Activated naive CD4-positive, alpha-beta T cell treated with anti-CD3 and anti-CD28 coated beads, Interleukin-2, amount 50 U/mL, for 16 hours (primary cell): ENCODE measurements at regions not wholly inside any gene's neighbourhood (a gene's known extent, or its start where the extent isn't known, plus 50 kb on each side); places are given as distances from the start of the nearest gene placed in this dataset.

Source experiments
- DNase-seq: peaks from one replicate; pipeline ENCODE4 v3.0.0-alpha.2; 2020

- DNase-seq: no peak
Observed at GRCh38 chr7:86970986-86971385, 88.5 kb downstream of the ELAPOR2 start.

- DNase-seq: no peak
Observed at GRCh38 chr7:86970547-86970946, 88.9 kb downstream of the ELAPOR2 start.

- DNase-seq: no peak
Observed at GRCh38 chr7:86969865-86970264, 89.6 kb downstream of the ELAPOR2 start.

GRCh38 chr7:86968618-86969017, 90.8 kb downstream of the ELAPOR2 start:
- no peak for DNase-seq

- no peak for DNase-seq
Observed at GRCh38 chr7:86966916-86967315, 92.5 kb downstream of the ELAPOR2 start.

GRCh38 chr7:86965727-86966120, 93.7 kb downstream of the ELAPOR2 start:
- DNase-seq: no peak

- no peak for DNase-seq
Observed at GRCh38 chr7:86964973-86965726, 94.3 kb downstream of the ELAPOR2 start.

- DNase-seq: no peak
Observed at GRCh38 chr7:86963599-86964230, 95.7 kb downstream of the ELAPOR2 start.

GRCh38 chr7:86962623-86963022, 96.8 kb downstream of the ELAPOR2 start:
- no peak for DNase-seq

GRCh38 chr7:86961686-86962085, 97.8 kb downstream of the ELAPOR2 start:
- DNase-seq: no peak

GRCh38 chr7:86958380-86958779, 101.1 kb downstream of the ELAPOR2 start:
- no peak for DNase-seq

- DNase-seq: no peak
Observed at GRCh38 chr7:86956567-86956966, 102.9 kb downstream of the ELAPOR2 start.

- DNase-seq: no peak
Observed at GRCh38 chr7:86955895-86956503, 103.5 kb downstream of the ELAPOR2 start.

GRCh38 chr7:86954971-86955370, 104.5 kb downstream of the ELAPOR2 start:
- no peak for DNase-seq

GRCh38 chr7:86953653-86954336, 105.7 kb downstream of the ELAPOR2 start:
- no peak for DNase-seq

GRCh38 chr7:86953219-86953618, 106.2 kb downstream of the ELAPOR2 start:
- no peak for DNase-seq

GRCh38 chr7:86951895-86952294, 107.6 kb downstream of the ELAPOR2 start:
- no peak for DNase-seq

- DNase-seq: no peak
Observed at GRCh38 chr7:86950944-86951343, 108.5 kb downstream of the ELAPOR2 start.

- DNase-seq: no peak
Observed at GRCh38 chr7:86950360-86950759, 109.1 kb downstream of the ELAPOR2 start.

- DNase-seq: no peak
Observed at GRCh38 chr7:86949779-86950260, 109.6 kb downstream of the ELAPOR2 start.

- DNase-seq: no peak
Observed at GRCh38 chr7:86949052-86949778, 110.2 kb downstream of the ELAPOR2 start.

GRCh38 chr7:86947929-86948328, 111.5 kb downstream of the ELAPOR2 start:
- DNase-seq: no peak

GRCh38 chr7:86943447-86943846, 116.0 kb downstream of the ELAPOR2 start:
- DNase-seq: no peak
